Activated T-cell treated with anti-CD3 and anti-CD28 coated beads for 4 hours (primary cell): ENCODE measurements at regions not wholly inside any gene's neighbourhood (a gene's known extent, or its start where the extent isn't known, plus 50 kb on each side); places are given as distances from the start of the nearest gene placed in this dataset.

Source experiments
- DNase-seq: peaks from one replicate; pipeline ENCODE4 v3.0.0-alpha.2; 2020

DNA sequence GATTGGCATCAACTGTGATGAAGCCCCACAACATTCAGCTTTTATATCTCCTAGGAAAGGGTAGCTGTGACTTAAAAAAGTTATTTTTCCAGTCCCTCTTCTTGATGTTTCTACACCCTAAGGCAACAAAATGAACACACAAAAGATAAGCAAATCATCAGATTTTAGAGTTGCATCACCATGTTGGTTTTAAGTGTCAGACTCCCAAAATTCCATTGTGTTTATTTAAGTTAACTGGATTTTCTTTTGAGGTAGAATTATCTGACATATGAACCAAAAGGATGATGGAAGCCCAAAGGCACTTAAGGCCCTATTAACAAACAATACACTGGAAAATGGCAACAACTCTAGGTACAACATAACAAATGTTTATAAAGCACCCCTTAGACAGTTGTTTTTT lies 261.7 kb upstream of the SLC39A10 start:
- DNase-seq, result no peak

DNA sequence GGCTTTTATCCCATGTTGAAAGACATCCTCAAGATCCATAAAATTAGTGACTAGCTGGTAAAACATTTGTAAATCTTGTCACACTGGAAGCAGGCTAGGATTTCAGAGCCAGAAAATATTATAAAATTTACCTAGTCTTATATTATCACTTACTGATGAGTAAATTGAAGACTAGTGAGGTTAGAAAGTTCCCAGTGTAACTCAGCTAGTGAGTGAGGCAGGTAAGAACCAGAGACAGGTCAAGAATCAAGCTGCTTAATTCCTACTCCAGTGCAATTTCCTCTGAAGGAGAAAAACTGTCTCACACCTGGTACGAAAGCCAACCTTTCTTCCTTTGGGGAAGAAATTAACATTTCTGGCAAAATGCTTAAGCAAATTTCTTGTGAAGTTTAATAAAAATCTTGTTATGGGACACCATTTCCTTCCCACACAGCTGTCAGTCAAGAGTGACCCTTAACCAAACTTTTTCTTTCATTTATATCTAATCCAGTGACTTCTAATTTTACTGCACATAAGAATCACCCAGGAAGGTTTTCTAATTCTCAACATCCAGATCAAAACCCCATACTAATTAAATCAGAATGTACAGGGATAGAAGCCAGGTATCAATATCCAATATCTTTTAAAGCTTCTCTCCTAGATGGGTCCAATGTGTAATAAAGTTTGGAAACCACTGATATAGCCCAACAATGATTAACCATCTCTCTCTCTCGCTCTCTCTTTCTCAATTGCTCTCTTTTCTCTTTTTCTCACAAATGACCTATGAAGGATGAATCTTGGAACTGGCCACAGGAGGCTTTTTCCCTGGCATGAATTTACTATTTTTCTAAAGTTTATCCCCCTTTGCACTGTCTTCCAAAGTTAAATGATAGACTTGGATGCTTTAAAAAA lies 264.3 kb upstream of the SLC39A10 start:
- DNase-seq, result no peak

DNA sequence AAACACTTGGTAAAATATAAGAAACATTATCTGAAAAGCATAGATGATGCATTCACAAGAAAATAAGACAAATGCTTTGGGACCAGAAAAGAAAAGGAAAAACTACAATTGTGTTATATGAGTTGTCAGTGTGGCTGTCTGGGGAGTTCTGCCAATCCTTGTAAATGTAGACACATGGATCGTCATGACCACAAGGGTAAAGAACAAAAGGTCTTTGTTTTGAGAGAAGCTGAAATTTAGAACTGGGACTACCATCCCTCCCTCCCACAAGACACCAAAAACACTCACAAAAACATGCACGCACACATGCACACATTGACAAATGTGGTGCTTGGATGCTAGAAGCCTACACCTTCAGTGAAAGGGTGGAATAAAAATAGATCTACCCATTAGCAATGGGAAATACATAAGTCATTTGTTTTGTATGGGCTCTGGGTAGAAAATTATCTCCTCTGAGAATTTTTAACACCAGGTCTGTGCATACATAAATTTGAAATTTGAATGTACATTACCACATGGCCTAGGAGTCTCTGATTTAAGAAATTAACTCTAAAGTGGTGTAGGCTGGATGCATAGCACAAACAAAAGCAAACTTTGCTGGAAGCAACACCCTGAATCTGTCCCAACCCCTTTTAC lies 266.2 kb upstream of the SLC39A10 start:
- no peak for DNase-seq

DNA sequence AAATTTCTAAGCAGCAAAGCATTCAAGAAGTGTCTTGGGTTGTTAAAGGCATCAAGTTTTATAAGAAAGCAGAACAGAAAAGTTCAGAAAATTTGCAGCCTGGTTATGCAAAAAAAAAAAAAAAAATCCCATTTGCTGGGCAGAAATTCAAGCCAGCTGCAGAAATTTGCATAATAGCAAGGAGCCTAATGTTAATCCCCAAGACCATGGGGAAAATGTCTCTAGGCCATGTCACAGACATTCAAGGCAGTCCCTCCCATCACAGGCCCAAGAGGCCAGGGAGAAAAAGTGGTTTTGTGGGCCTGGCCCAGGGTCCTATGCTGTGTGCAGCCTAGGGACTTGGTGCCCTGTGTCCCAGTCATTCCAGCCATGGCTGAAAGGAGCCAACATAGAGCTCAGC lies 269.0 kb upstream of the SLC39A10 start:
- no peak for DNase-seq

DNA sequence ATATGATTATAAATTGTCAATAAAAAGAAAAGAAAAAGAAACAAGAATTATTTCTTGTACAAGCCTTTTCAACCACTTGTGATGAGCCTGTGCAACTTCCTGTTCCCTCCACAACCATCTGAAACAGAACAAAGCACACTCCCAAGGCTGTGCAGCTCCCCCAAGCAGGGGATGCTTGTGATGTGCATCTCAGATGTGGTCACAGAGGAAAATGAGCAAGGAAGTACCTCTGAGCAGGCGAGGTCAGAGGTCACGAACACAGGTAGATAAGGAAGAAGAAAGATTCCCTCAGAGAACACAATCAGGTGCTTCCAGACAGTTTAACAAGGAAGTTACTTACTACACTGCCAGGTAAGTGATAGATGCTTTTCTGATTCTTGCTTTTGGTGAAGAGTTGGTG lies 274.8 kb upstream of the SLC39A10 start:
- DNase-seq, result peak; percentile 0

DNA sequence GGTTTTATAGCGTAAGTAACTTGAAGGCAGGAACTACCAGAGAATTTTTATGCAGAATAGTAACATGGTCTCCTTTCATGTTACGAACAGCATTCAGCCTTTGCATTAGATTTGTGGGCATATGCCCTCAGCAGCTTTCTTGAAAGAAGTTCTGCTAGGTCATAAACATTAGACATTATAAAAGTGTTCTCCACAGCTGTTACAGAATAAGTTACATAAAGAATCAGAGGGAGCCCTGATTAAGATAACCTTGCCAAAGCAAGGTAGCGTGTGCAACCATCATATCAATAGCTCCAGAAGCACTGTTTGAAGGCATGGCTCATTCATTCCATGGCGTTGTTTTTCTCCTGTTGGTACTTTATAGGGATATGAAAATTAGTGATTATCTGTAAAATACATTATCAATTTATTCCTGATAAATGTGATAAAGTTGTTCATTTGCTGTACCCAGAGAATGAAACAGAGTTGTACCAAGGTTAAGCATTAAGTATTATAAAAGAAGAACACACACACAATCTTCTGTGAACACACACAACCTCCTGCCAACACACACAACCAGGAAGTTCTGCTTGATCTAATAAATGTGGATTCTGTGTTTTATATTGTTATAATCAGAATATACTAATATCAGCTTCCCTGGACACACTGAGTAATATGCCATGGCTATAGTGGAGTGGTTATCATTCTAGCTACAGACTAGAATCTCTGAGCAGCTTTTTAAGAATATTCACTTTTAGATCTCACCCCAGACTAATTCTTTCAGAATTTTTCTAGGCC lies 286.7 kb upstream of the SLC39A10 start:
- DNase-seq, result no peak

DNA sequence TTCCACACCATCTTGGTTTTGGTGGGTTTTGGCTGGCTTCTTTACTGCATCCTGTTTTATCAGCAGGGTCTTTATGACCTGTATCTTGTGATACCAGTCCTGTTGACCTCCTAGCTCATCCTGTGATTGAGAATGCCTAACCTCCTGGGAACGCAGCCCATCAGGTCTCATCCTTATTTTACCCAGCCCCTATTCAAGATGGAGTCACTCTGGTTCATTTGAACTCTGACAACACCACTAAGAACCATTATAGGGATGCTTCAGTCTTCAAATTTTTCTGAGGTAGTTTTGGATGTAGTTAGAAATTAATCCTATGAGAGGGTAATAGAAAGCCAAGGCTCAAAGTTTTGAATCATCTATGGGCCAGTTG lies 287.8 kb upstream of the SLC39A10 start:
- DNase-seq, result no peak

DNA sequence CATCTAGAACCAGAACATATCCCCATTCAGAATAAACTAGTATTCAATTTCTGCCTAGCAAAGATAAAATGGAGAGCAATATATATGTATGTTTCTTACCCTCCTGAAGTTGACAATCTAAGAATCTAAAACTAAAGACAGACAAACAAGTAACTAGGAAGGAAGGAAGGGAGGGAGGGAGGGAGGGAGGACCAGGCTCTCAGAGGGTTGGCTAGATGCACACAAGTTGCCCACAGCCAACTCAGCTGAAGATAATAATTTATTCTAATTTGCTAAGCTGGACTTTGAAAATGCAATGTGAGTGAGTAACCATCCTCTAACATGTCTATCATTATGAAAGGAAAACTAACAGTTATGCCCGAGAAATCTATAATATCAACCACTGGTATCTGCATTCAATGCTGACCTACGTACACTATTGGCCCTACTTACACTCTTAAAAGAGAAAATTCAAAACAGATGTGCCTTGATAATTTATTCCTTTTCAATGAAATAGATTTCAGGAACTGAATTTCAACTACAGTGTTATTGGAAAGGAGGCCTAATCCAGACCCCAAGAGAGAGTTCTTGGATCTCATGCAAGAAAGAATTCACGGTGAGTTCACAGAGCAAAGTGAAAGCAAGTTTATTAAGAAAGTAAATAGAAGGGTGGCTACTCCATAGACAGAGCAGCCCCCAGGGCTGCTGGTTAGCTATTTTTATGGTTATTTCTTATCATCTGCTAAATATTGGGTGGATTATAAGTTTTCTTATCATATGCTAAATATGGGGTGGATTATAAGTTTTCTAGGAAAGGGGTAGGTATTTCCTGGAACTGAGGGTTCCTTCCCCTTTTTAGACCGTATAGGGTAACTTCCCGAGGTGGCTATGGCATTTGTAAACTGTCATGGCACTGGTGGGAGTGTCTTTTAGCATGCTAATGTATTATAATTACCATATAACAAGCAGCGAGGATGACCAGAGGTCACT lies 288.5 kb upstream of the SLC39A10 start:
- DNase-seq, result no peak

DNA sequence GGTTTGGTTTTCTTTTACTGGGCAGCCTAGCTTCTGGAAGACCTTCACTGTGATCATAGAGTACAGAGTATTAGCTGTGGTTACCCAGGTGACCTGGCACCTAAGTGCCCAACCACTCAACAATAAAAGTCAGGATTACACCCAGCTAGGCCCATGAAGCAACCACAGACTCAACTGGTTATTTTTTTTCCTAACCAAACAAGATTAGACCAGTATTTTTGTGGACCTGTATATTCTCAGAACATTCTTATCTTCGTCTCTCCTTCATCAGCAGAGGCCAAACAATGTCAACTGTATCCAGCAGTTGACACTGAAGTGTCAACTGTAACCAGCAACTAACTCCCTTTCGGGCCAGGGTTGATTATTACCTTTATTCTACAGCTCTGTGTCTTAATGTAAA lies 289.2 kb upstream of the SLC39A10 start:
- DNase-seq, result no peak

DNA sequence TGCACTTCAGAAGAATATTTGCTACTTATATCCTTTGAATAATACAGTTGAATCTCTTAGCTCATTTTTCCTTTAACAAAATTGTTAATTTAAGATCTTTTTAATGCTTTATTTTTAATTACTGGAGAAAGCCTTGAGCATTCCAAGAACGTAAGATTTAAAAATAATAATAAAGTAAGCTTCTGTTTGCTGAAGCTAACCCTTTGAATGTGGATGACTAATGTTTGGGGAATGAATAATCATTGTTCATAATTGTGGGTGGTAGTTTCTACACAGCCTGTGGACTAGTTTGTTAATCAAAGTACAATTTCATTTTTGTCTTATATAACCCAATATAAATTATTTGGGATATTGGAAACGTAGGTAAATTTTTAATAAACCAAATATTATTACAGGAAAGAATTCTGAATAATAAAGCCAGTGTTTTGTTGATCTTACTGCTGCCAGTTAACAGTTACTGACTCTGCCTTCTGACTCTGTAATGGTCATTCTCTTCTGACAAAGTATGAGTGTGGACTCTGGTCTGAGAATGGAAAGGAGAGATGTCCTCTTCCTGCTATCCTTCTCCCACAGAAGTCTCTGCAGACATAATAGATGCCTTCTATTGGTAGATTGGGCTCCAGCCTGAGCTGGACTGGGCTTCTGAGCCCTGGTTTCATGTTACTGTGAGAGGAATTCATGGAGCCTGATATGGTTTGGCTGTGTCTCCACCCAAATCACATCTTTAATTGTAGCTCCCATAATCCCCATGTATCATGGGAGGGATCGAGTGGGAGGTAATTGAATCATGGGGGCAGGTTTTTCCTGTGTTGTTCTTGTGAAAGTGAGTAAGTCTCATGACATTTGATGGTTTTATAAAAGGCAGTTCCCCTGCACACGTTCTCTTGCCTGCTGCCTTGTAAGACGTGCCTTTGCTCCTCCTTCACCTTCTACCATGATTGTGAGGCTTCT lies 292.7 kb upstream of the SLC39A10 start:
- no peak for DNase-seq

DNA sequence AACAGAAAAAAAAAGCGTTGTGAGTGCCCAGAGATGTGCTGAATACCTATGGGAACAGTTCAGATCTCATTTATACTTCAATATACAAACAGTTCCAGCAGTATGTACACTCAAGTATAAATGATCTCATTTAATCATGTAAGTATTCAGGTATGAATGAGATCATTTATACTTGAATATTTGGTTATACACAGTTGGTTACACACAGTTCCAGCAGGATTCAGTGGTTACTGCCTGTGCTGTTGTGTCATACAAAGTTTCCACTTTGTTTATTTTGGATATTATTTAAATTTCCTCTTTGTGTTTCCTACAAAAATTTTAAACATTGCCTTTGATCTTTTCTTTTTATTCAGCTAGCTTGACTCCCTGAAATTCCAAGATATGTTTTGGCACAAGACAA lies 293.5 kb upstream of the SLC39A10 start:
- no peak for DNase-seq

DNA sequence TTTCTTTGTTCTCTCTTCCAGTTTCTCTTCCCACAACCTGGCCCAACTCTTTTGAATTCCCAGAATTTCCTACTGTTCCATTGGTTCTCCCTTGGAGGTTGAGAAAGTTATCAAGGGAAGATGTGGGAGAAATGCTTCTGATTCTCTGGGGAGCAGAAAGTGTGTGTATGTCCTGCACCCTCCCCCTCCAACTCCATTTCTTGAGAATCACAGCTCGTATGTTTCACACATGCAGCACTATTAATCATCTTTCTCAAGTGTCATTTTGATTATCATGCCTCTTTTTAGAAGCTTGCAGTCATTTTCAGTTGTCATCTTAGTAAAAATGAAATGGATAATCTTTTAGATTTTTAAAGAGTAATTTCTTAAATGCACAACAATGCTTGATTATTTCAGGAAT lies 296.8 kb upstream of the SLC39A10 start:
- DNase-seq, result no peak

DNA sequence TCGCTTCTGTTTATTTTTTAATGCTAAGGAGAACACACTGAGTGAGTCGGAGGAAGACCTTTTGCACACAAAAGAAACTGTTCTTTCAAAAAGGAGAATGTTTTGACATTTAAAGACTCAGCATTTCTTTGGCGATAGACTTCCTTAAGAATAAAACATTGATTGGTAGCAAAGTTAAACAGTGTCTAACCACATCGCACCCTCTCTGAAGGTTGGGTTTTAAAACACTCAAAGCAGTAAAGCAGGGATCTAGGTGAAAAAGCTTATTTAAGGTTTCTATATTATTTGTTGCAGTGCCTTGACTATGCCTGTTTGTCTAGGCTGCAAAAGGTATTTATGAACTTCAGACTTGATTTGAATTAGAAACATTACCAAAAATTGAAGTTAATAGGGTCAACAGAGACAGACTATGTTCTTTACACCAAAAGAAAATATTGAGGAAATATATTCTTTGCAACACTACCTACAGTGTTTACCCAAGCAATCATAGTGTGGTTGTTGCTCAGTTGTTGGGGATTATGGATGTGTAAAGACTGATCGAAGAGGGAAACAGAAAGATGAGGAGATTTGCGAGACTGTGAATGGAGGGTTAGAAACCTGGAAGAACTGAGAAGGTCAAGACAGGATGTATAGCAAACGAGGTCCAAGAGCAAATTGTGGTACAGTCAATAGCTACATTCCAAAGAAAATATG lies 297.8 kb upstream of the SLC39A10 start:
- DNase-seq, result no peak

DNA sequence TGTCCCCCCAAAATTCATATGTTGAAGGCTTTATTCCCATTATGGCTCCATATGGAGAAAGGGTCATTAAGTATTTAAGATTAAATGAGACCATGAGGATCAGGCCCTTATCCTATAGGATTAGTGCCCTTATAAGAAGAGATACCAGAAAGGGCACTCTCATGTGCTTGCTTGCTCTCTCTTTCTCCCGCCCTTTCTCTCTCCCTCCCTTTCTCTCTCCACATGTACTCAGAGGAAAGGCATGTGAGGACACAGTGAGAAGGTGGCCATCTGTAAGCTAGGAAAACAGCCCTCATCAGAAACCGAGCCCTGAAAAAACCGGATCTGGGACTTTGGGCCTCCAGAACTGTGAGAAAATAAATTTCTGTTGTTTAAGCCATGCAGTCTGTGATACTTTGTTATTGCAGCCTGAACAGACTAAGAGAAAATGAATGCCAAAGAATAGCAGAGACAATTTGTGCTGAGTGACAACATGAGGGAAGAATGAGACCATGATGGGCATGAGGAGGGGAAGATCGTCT lies 300.0 kb upstream of the SLC39A10 start:
- no peak for DNase-seq

DNA sequence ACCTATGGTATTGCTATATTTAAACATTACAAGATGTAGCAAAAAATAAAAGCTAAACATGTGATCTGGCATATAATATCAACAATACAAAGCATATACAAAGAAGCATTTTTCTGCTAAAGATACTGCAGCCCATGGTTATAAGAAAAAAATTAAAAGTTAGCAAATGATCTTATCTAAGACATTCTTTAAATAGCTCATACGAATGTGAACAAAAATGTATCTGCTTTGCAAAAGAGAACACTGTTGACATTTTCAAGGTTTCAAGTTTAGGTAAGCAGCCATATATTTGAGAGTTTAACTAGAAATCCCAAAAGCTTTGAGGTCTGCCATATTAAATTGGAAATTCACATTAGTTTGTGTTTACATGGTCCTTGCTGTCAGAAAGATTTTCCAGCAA lies 301.0 kb upstream of the SLC39A10 start:
- no peak for DNase-seq

DNA sequence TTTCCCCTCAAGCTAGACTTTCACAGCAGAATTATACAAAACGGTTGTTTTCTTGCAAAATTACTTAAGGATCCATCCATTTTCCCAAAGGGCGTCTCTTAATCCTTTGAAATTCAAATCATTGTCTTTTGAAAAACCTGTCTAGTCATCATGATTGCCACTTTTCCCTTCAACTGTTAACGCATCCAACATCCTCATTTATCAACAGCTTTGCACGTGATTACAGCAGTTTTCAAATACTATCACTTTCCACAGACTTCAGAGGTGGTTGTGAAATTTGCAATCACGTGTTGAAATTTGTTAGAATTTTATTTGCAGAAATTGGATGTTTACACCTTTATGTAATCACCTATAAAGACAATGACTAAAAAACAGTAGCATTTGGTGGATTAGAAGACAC lies 304.4 kb upstream of the SLC39A10 start:
- no peak for DNase-seq

DNA sequence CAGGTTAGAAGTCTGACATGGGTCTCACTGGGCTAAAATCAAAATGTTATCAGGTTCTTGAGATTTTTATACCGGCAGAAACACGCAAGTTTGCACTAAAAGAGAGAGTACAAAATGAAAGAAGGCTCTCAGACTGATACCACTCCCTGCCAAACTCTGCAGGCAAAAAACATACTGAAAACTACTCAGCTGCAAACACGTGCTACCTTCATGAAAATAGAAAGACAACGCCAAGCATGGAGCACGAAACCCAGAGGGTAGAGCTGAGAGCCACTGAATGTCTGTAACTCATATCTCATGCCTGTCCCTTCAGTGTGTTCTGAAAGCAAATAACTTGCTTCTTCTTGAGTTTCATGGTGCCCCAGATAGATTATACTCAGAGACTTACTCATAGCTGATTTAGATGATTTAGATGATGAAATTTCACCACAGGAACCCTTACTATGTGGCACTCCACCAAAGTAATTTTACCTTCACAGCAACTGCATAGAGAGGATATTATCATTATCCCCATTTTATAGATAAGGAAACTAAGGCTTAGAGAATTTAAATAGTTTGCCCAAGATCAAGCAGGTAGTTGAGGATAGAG lies 313.0 kb upstream of the SLC39A10 start:
- no peak for DNase-seq

DNA sequence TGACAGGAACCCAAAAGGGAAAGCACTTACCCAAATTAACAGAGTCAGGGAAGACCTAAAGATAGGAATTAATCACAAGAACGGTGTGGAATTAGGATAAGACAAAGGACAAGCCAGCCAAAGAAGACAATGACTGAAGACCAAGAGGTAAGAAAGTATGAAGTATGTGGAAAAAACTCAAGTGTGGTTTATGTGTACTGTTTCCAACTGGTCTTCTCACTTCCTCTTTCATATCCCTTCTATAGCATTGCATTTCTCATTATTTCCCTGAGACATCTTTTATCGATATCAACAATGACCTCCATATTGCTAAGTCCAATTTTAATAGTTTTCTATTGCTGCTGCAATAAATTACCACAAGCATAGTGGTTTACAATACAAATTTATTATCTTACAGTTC lies 313.5 kb upstream of the SLC39A10 start:
- DNase-seq, result no peak

DNA sequence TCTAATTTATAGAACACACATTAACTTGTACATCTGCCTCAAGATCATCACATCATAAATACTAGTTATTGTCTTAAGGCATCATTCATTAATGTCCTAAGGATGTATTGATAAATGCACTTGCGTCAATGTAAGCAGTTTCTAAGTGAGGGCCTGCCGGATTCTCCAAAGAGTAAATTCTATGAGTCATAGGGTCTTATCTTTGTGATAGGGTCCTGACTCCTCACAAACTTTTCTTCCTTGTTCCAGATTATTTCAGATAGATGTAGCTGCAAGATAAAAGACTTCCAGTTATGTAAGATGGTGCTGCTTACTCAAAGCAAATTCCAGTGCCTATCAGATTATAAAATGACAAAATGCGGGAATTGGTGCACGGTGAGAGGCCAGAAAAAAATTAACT lies 315.0 kb upstream of the SLC39A10 start:
- no peak for DNase-seq

DNA sequence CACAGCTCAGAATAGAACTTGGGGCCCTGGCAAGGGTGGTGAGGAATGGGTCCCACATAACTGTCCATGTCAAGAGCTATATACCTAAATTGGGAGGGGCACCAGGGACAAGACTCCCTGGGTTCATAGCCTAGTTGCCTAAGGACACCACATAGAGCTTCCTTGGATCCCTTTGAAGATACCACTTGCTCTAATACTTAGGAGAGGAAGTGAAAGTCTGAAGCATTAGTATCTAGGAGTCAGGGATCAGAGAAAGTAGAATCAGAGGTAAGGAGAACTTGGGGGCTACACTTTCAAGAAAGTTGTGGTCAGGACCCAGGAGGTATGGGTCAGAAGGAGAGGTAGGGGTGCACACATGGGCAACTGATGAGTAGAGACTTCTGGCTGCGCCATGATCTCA lies 318.2 kb upstream of the SLC39A10 start:
- no peak for DNase-seq
